A549 (cell line): ENCODE measurements at regions not wholly inside any gene's neighbourhood (a gene's known extent, or its start where the extent isn't known, plus 50 kb on each side); places are given as distances from the start of the nearest gene placed in this dataset.
A peak's percentile ranks its signal among the peaks of the same experiment; 100 is the strongest.

Experiments
- ATAC-seq, 2 experiments: fragments of 200-7000 bp in 1 of 2; fragments of >200 bp in 1 of 2; cut with Nextera tagmentation in 1 of 2; cut with Tn5 transposase in 1 of 2; 3 replicates each; pipeline versions ENCODE4 v1.8.0 to v1.9.1; 2018 to 2020; ENCODE audit warnings: mild to moderate bottlenecking in 1 of 2, moderate library complexity in 1 of 2
- CTCF ChIA-PET: fragments of 300-600 bp; sonication (Branson Sonifier 250); formaldehyde crosslinking; extraction: SDS; loops from one replicate; lab custom pipeline; 2021; ENCODE audit warnings: antibody characterized with exemption, inconsistent platforms; lab: Yijun Ruan, JAX
- POLR2A ChIA-PET: fragments of 350-600 bp; formaldehyde crosslinking; extraction: SDS; loops from one replicate; lab custom pipeline; 2021; ENCODE audit warnings: antibody characterized with exemption, inconsistent platforms; lab: Yijun Ruan, JAX
- DNase-seq, 2 experiments: peaks; one replicate each; pipeline versions ENCODE4 v3.0.0 to v3.0.0-alpha.2; 2011 to 2016; ENCODE audit warnings: low read depth in 1 of 2, low spot score in 1 of 2
- FAIRE-seq: peaks from 2 replicates; lab custom pipeline; 2011; peaks lifted over from hg19 to GRCh38; lab: Jason Lieb, UNC
- H3K27ac ChIP-seq, 2 experiments: fragments of >200 bp; sonication (Bioruptor Twin); formaldehyde crosslinking; 3 replicates each; pipeline ENCODE4 v1.5.1; 2016 to 2017
- H3K4me1 ChIP-seq: fragments of >200 bp; sonication (Bioruptor Twin); formaldehyde crosslinking; 3 replicates; pipeline ENCODE4 v1.6.1; 2016
- H3K4me2 ChIP-seq: fragments of >200 bp; sonication (Bioruptor Twin); formaldehyde crosslinking; 3 replicates; pipeline ENCODE4 v1.6.1; 2016
- H3K4me3 ChIP-seq: fragments of >200 bp; sonication (Bioruptor Twin); formaldehyde crosslinking; 3 replicates; pipeline ENCODE4 v1.5.1; 2016
- H3K9me3 ChIP-seq: fragments of >200 bp; sonication (Bioruptor Twin); formaldehyde crosslinking; 3 replicates; pipeline ENCODE4 v1.6.1; 2016
- BHLHE40 ChIP-seq: IDR thresholded peaks from 2 replicates; pipeline ENCODE4 v1.6.1; 2012; ENCODE audit warnings: low read depth, low read length, inconsistent platforms
- EHMT2 ChIP-seq: fragments of 200-600 bp; sonication (generic); IDR thresholded peaks from 2 replicates; pipeline ENCODE4 v1.6.1; 2016; ENCODE audit warnings: antibody characterized with exemption, low read depth, mild to moderate bottlenecking, moderate library complexity
- FOXS1 ChIP-seq: fragments of 250-450 bp; sonication (Bioruptor Pico); IDR thresholded peaks from 2 replicates; pipeline ENCODE4 v1.5.0; 2020; ENCODE audit warnings: mild to moderate bottlenecking, moderate library complexity
- HDAC2 ChIP-seq: fragments of 200-600 bp; sonication (generic); IDR thresholded peaks from 2 replicates; pipeline ENCODE4 v1.6.1; 2016
- KDM1A ChIP-seq: fragments of 200-600 bp; sonication (generic); IDR thresholded peaks from 2 replicates; pipeline ENCODE4 v1.6.1; 2016; ENCODE audit warnings: low read depth, mild to moderate bottlenecking
- KDM5A ChIP-seq: fragments of 200-600 bp; sonication (generic); IDR thresholded peaks from 2 replicates; pipeline ENCODE4 v1.6.1; 2016; ENCODE audit warnings: antibody characterized with exemption, mild to moderate bottlenecking
- MAFK ChIP-seq: fragments of 450-650 bp; IDR thresholded peaks from 2 replicates; pipeline ENCODE4 v1.6.1; 2014; ENCODE audit not compliant: partially characterized antibody
- MAX ChIP-seq: IDR thresholded peaks from 2 replicates; pipeline ENCODE4 v1.6.1; 2012
- NFE2L2 ChIP-seq: fragments of 150-350 bp; conservative IDR thresholded peaks from 2 replicates; pipeline ENCODE4 v1.6.1; 2014; ENCODE audit warnings: low read length
- PHF8 ChIP-seq: fragments of 200-600 bp; sonication (generic); IDR thresholded peaks from 2 replicates; pipeline ENCODE4 v1.6.1; 2016; ENCODE audit warnings: low read depth, mild to moderate bottlenecking, antibody characterized with exemption, moderate library complexity, borderline replicate concordance
- POLR2A ChIP-seq: IDR thresholded peaks from 2 replicates; pipeline ENCODE4 v1.6.1; 2012; ENCODE audit warnings: mild to moderate bottlenecking, low read length
- RCOR1 ChIP-seq: fragments of 150-350 bp; IDR thresholded peaks from 2 replicates; pipeline ENCODE4 v1.6.1; 2014; ENCODE audit warnings: antibody characterized with exemption, low read length, low read depth
- SREBF2 ChIP-seq: fragments of 450-650 bp; IDR thresholded peaks from 2 replicates; pipeline ENCODE4 v1.6.1; 2014; ENCODE audit warnings: mild to moderate bottlenecking, moderate library complexity
- TP53 ChIP-seq: fragments of 250-450 bp; sonication (Bioruptor Pico); IDR thresholded peaks from 2 replicates; pipeline ENCODE4 v1.5.0; 2021; ENCODE audit warnings: mild to moderate bottlenecking, moderate library complexity
- USF2 ChIP-seq: fragments of 450-650 bp; IDR thresholded peaks from 2 replicates; pipeline ENCODE4 v1.6.1; 2014; ENCODE audit warnings: antibody characterized with exemption
- ZSCAN20 ChIP-seq: fragments of 250-450 bp; sonication (Bioruptor Pico); IDR thresholded peaks from 2 replicates; pipeline ENCODE4 v1.8.0; 2022; ENCODE audit warnings: mild to moderate bottlenecking, moderate library complexity
- WGBS: methylation state at CpG from one replicate; pipeline ENCODE4 v1.1.6; 2017; ENCODE audit errors: missing lambda C conversion rate; 5-methylcytosine and 5-hydroxymethylcytosine counted together
- TF ChIP-seq, protein P1 (sequence below): IDR thresholded peaks from 2 replicates; pipeline ENCODE4 v1.6.1; 2012; ENCODE audit warnings: low read depth, borderline replicate concordance
- TF ChIP-seq, protein P2 (sequence below): IDR thresholded peaks from 2 replicates; pipeline ENCODE4 v1.6.1; 2012

DNA sequence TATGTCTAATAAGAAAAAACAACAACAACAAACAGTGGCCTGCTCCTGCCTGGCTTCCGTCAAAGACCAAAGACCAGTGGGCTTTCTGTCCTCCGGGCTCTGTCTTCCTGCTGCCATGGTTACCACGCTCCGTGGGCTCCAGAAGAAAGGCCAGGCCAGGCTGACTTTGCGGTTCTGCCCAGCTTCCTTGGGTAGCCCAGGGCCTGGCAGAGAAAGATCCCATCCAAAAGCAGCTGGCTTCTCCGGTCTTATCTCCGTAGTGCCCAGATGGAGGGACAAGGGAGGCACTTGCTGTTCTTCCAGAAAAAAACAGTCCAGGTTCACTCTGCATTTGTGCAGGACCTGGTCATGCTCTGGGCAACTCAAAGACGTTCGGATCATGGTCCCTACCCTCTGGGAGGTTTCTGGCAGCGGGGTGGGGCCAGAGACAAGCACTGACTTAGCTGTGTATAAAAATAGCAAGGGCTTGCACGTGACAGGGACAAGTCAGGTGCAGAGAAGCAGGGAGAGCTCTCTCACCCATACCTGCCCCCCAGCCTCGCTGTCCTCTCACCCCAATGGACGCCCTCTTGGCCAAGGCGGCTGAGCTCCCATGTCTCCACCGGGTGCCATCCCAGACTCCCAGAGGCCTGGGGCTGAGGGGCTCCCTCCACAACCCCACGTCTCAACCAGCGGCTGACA lies 212.2 kb downstream of the C9orf50 start:
- no peak for TF ChIP-seq SREBF2
- no peak for TF ChIP-seq MAFK
- TF ChIP-seq PHF8: no peak
- TF ChIP-seq KDM1A: no peak
- no peak for TF ChIP-seq ZSCAN20 (CRISPR knock-in tag)
- TF ChIP-seq NFE2L2: no peak
- TF ChIP-seq USF2: no peak
- TF ChIP-seq BHLHE40: no peak
- no peak for TF ChIP-seq TP53
- TF ChIP-seq, protein P1, sequence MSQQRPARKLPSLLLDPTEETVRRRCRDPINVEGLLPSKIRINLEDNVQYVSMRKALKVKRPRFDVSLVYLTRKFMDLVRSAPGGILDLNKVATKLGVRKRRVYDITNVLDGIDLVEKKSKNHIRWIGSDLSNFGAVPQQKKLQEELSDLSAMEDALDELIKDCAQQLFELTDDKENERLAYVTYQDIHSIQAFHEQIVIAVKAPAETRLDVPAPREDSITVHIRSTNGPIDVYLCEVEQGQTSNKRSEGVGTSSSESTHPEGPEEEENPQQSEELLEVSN: no peak
- no peak for TF ChIP-seq FOXS1 (CRISPR knock-in tag)
- TF ChIP-seq, all 56 proteins: peak for 0
- Histone ChIP-seq H3K4me3 (no peak overlapping the region), H3K4me2 (no peak overlapping the region), H3K4me1 (peaks cover 64% of the 10 kb centered on the region), H3K27ac (peak overlapping the region; percentile 40 to 84; a peak in 4 of 6 replicates), H3K9me3 (0 out of 3 replicates have a peak, but pooled peaks cover 2% of the 10 kb centered on the region)
- WGBS: 83% methylated on average over 17 of the region's 17 CpGs
- CTCF ChIA-PET: interaction anchor here (0.6 to 1.8 kb wide), 4 partner anchors 19 to 270 kb away, joined by 3 to 4 read pairs (median 3); no protein-coding TSS in a partner anchor
- POLR2A ChIA-PET: interaction anchor here (1.5 kb wide), 1 partner anchor 231 kb away, joined by 4 read pairs; the partner anchor contains the start of gene IER5L
- no peak for ATAC-seq
- FAIRE-seq: no peak
- DNase-seq: no peak

DNA sequence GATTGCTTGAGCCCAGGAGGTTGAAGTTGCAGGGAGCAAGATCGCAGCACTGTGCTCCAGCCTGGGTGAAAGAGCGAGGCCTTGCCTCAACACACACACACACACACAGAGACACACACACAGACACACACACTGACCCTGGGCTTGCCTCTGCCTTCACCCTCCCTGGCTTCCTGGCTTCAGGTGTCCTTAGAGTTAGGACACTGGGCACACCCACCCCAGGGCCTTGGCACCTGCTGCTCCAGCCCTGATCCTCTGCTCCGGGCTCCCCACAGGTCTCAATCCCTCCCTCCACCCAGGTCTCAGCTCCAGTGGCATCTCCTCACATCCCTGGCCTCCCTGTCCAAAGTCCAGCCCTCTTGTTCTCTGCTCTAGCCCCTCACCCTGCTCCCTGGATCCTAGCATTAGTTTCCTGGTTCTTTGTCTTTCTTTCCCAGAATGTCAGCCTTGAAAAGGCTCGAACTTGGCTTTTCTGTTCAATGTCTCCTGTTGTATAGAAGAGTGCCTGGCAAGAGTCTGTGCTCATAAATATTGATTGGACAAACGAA lies 212.9 kb downstream of the C9orf50 start:
- ATAC-seq: no peak
- H3K4me1 ChIP-seq: peaks cover 67% of the 10 kb centered on the region
- H3K9me3 ChIP-seq: 0 out of 3 replicates have a peak, but pooled peaks cover 2% of the 10 kb centered on the region
- 90% methylated on average over 5 of the region's 5 CpGs for WGBS
- DNase-seq: no peak
- no peak for FAIRE-seq
- H3K27ac ChIP-seq: peak overlapping the region; percentile 67 to 84
- POLR2A ChIA-PET: interaction anchor here (1.5 kb wide), 1 partner anchor 230 kb away, joined by 4 read pairs; the partner anchor contains the start of gene IER5L
- CTCF ChIA-PET: interaction anchor here (0.6 to 1.8 kb wide), 2 partner anchors 62 to 269 kb away, joined by 3 to 4 read pairs; no protein-coding TSS in a partner anchor
- TF ChIP-seq EHMT2: no peak
- no peak for TF ChIP-seq HDAC2
- TF ChIP-seq, protein P2, sequence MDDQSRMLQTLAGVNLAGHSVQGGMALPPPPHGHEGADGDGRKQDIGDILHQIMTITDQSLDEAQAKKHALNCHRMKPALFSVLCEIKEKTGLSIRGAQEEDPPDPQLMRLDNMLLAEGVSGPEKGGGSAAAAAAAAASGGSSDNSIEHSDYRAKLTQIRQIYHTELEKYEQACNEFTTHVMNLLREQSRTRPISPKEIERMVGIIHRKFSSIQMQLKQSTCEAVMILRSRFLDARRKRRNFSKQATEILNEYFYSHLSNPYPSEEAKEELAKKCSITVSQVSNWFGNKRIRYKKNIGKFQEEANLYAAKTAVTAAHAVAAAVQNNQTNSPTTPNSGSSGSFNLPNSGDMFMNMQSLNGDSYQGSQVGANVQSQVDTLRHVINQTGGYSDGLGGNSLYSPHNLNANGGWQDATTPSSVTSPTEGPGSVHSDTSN: no peak
- no peak for TF ChIP-seq KDM5A
- H3K4me3 ChIP-seq: no peak overlapping the region
- no peak overlapping the region for H3K4me2 ChIP-seq

DNA sequence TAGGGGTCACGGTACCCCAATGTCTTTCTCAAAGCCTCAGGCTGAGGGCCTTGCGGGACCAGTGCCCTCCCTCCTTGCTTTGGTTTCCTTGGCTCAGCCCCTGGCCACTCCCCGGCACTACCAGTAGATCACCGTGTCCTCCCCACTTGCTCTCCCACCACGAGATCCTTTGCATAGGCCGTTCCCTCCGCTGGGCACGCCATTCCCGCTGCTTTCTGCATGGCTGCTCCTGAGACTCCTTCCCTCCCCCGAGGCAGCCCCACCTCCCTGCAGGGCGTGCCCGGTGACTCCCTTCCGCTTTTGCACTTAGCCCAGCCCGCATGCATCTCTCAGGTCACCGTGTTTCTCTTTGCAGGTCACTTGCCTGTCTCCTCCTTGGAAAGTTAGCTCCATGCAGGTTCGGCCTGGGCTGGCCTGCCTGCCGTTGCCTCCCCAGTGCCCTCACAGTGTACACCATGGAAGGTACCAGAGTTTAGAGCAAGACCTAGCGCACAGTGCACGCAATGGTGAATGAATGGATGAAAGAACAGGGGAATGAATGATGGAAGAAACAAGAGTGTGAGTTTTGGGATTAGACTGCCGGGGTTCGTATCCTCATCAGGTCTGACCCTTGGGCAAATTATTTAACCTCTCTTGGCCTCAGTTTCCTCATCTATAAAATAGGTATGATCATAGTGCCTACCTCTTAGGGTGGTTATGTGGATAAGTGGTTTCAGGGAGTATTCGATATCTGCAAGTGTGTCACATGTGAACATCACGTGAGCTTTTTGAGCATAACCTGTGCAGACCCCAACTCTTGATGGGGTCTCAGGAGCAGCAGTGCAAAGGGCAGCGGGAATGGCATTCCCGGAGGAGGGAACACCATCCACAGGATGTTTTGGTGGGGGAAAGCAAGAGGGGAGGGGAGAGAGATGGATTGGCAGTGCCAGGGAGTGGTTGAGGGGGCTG lies 214.3 kb downstream of the C9orf50 start:
- Histone ChIP-seq H3K4me1 (peaks cover 68% of the 10 kb centered on the region), H3K4me3 (peak overlapping the region; percentile 15; the same call in 1 of the 3 replicates), H3K4me2 (peak overlapping the region; percentile 68), H3K27ac (peak overlapping the region; percentile 67 to 84), H3K9me3 (0 out of 3 replicates have a peak, but pooled peaks cover 2% of the 10 kb centered on the region)
- TF ChIP-seq POLR2A: peak; percentile 20
- TF ChIP-seq, protein P1: peak; percentile 87
- TF ChIP-seq RCOR1: no peak
- TF ChIP-seq MAX: peak; percentile 74
- ATAC-seq (peak; percentile 55 to 80; a peak in 4 of 6 replicates), FAIRE-seq (no peak), DNase-seq (peak; percentile 62 to 77)
- POLR2A ChIA-PET: interaction anchor here (0.6 kb wide), 1 partner anchor 348 kb away, joined by 3 read pairs; no protein-coding TSS in a partner anchor
- WGBS: 62% methylated on average over 25 of the region's 25 CpGs
- CTCF ChIA-PET: no interaction called here
